NCI-H1436 (cell line): ENCODE measurements at regions not wholly inside any gene's neighbourhood (a gene's known extent, or its start where the extent isn't known, plus 50 kb on each side); places are given as distances from the start of the nearest gene placed in this dataset.
"Not testable (repeated sequence)": the region's sequence is repeated elsewhere in the genome, so short reads cannot be mapped to it uniquely, and the experiment has no call there.

Source experiments
- DNase-seq: peaks from one replicate; lab custom pipeline; 2025; lab: John Stamatoyannopoulos, UW

DNA sequence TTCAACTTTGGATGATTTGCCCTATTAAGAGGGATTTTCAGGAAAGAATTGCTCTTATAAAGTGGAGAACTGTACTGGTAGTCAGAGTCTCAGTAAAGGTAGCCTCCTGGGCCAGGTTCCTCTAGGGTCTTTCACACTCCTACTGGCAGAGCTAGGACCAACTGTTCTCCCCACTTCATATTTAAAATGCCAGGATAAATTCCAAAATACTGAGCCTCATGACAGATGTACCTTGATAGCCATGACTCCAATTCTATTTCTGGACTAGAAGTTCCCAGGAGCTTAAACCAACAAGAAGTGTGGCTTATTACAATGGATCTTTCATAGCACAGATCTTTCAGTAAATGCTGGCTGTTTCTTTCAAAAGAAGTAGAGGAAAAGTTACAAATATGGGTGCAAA lies 126.5 kb downstream of the C12orf75 start:
- DNase-seq = no peak

DNA sequence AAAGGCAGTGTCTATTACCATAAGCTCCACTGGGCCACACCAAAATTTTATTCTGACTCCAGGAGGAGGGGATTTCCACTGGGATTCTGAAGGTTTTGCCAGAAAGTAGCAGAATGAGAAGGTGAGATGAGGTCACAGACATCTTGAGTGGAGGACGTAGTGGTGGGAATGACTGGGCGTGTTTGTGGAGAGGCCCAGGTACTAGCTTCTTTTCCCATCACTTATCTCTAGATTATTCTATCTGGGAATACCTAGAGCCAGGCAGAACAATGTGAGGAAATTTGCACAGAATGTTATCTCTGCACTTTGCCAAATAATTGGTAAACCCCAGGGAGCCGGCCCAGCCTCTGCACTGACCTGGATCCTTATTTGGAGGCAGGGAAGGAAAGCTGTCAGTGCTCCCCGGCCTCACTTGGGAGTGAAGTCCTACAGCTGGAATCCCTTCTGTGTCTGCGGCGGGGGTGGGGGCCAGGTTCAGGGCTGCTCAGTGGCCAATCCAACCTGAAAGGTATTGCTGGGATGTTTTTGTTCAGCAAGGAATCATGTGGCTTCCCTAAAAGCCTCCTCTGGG lies 129.4 kb downstream of the C12orf75 start:
- DNase-seq = no peak

DNA sequence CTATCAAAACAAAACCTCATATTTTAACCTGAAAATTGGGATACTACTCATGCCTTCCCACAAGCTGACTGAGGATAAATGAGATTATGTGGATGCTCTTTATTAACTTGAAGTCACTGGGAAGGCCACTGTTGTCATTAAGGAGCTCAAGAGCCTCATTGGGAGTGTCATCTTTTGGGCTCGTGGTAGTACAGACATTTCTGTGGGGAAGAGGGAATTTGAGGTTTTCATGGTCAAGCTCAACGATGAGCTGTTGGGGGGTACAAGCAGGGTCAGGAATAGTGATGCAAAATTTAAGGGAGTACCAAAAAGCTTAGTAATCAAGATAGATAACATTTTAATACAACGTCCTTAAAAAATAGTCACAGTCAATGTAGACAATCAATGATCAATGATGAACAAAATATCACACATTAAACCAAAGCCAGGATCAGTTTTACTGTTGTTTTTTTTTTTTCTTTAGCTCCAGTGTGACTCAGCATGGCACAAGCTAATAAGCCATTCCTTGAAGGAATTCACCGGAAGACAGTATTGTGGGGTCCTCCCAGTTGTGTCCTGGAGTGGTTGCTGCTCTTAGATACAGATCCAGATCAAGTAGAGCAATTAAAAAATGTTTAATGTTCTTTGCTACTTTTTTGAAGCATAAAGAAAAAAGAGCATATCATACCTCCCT lies 130.9 kb downstream of the C12orf75 start:
- DNase-seq = no peak

DNA sequence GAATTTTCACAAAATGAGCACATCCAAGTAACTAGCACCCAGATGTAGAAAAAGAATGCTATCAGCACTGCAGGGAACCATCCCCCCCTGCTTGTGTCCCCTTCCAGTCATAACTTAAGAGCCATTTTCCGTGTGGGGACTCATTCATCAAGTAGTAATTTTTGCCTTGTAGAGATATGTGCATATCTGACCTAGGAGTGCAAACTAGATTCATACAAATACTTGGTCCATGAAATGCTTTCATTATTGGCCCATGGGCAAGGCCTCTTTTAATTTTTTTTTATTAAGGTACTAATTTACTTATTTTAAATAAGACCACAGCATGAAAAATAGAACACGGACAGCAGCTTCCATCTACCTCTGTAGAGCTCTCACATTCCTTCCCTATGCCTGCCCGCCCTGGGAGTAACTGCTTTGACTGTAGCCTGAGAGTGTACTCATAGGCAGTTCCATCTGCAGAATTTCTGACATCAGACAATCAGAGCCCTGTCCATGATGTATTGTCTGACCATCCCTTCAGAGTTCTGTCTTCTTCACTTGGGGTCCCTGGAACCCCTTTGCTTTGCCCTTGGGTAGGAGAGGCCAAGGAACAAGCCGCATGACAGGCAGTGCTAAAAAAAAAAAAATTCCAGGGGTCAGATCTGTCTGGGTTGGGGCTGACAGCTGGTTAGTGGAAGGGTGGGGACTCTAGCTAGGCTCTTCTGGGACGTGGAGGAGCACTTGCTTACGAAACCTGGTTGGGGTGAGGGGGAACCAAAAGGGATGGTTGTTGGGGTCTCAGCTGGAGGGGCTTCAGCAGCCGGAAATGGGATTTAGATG lies 131.7 kb downstream of the C12orf75 start:
- DNase-seq = no peak

DNA sequence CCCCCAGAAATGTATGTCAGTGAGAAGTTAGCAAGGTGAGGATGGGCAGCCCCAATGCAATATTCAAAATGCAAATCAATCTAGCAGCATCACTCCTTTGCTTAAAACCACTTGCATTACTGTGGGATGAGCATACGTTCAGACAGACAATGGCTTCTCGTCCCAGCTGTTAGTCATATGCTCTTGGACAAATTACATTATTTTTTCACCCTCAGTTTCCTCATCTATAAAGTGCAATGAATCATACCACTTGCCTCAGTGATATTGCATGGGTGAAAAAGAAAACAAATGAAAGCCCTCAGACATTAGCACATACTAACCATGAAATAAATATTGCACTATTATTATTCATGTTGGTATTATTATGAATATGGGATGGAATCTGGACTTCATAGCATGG lies 132.3 kb downstream of the C12orf75 start:
- no peak for DNase-seq

DNA sequence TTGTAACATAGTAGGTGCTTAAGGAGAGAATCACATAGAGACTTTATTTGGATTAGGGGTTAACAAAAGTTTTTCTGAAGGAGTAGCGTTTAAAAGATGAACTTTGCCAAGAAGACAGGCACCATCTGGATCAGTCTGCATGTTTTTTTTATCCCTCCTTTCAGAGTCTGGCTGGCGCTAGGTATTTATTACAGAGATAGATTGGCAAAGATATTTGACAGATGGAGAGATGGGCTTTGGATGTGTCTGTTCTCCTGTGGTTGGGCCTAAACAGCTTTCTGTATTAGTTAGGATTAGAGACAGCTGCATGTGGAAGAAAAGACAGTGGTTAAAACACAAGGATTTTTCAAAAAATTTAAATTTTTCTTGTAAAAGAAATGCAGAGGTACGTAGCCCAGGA lies 133.9 kb downstream of the C12orf75 start:
- no peak for DNase-seq

DNA sequence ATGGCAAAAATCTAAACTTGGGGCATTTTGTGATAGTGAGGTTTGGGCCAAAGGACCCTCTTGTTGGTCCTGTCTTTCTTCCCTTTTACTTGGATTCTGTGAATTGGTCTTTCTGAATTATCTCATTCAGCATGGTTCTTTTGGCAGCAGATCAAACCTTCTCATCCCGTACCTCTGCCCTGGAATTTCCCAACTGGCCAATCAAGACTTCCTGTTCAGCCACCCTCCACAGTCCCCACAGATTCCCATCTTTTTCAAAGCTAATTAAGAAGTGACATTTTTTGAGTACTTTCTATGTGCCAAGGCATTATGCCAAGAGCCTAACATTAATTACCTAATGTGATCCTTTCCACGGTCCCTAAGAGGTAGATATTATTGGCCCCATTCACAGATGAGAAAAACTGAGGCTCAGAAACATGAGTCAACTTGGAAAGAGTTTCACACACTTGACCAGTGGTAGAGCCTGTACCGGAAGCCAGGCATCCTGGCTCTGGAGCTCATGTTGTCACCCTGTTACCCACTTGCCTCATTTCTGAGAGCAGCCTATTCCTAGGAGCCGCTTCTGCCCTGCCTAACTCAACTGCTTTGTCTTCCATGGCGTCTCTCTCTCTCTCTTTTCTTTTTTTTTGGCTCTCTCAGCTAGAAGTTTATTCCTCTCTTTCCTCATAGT lies 135.9 kb downstream of the C12orf75 start:
- DNase-seq = no peak

DNA sequence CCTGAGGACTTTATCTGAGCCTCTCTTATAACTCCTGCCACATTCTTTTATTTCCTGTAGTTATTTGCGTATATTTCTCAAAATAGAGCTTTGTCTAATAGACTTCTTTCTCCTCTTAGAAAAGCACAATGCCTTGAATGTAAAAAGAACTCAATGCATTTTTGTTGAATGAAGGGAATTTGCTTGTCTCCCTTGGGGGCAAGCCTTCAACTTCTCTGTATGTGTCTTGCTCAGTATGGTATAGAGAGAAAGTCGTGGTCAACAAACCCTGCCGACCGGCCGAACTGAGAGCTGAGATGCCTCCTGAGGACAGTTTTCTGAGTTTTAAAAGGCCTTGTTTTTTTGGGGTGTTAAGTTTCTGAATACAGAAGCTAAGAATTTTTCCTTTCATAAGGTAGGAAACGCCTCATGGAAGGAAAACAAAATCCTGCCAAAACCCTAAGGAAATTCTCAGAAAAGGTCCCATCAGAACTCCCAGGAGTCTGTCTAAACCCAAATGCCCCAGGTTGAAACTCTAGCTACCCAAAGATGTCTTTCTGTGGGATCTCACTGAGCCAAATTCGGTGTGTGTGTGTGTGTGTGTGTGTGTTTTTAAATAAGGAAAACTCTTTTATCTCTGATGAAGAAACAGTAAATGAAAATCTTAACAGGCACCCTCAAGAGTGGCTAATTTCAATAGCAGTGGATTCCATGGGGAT lies 136.6 kb downstream of the C12orf75 start:
- DNase-seq = no peak

DNA sequence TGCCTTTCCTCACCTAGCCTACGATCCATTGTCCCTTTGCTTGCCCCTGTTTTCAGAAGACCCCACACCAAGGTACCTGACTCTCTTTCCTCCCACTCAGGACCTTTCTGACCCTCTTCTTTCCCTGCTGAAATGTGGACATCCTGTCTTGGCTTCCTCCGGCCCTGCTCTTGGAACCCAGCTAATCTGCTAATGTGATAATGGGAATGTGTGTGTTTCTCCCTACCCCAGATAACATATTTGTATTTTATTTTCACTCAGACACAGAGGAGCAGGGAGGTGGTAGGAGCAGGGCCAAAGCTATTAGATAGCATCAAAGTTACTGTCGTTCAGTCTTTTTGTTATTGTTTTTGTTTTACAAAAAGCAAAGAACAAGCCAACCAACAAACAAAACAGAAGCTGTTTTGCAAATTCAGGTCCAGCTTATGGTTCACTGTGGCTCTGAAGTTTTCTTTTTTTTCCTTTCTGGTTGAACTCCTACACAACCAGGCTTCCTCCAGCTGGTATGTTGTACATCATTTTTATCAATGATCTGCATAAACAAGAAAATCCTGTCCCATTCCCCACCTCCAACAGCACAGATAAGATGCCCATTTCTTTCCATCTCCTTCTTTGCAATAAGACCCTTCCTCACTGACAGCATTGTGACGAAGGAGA lies 137.3 kb downstream of the C12orf75 start:
- DNase-seq = no peak

DNA sequence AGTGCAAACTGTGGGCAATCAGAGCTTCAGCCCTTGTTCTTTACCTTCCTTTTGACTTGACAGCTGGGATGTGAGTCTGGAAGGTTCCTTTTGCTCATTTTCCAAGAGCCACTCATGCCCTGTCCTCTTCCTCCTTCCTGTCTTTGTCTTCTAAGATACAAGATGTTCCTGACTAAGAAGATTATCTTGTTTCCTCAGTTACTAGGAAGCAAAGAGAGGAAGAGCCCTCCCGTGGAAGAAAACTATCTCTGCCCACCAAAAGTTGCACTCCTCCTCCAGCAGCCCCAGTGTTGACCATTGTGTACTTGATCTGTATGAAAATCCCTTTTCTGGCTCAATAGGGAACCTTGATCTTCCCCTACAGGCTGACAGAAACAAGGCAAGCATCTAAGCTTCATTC lies 138.0 kb downstream of the C12orf75 start:
- DNase-seq = no peak

DNA sequence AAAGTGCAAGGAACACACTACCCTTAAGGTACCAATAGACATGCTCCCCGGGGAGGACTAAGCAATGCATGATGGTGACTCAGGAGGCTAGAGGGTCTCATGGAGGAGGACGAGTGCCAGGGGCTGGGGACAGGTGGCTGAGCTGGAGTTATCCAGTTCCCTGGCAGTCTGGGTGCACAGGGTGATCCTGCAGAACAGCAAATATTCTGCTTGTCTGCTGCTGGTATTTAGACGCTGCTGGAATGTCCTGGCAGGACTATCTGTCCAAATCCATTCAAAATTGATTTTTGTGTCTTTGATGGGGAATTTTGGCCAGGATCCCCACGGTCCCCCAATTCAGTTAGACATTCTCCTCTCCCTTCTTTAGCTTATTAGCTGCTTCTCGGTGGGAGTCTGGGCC lies 138.7 kb downstream of the C12orf75 start:
- no peak for DNase-seq

DNA sequence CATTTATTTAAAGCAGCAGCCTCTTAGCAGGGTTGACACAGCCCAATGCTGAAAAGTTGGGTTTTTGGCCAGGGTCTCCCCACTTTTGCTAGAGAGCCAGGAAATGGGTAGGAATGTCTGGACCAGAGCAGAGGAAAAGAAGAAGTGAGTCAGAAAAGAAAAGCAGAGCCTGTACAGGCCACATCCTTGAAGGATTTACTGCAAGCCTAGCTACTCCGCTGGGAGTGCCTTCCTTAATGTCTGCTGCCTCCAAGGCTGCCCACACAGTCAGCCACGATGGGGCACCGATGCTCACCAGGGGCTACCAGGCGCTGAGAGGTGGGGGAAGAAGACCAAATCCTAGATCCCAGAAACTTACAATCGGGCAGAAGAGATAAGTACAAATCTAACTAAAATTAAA lies 139.2 kb downstream of the C12orf75 start:
- DNase-seq = no peak

DNA sequence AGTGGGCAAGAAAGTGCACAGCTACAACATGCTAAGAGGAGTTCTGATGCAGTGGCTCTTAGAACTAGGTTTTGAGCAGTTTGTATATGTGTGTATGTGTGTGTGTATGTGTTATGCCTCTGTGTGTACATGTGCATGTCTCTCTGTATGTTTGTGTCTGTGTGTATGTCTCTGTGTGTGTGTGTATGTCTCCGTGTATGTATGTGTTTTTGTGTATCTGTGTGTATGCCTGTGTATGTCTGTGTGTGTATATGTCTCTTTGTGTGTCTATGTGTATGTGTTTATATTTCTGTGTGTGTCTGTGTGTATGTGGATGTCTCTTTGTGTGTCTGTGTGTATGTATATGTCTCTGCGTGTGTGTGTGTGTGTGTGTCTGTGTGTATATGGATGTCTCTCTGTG lies 139.6 kb downstream of the C12orf75 start:
- DNase-seq = no peak

DNA sequence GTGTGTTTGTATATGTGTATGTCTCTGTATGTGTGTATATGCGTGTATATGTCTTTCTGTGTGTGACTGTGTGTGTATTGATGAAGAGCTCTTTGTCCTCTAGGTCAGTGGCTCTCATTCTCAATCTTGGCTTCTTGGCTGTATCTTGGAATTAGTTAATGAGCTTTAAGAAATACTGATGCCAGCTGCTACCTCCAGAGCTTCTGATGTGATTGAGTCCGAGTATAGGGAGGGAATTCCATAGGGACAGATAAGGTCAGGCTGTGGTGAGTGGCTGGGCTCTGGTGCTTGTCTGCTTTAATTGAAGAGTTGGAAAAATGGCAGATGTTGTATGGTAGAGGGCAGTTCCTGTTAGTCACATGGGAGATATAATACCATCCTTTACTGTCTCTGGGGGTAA lies 140.1 kb downstream of the C12orf75 start:
- no peak for DNase-seq

DNA sequence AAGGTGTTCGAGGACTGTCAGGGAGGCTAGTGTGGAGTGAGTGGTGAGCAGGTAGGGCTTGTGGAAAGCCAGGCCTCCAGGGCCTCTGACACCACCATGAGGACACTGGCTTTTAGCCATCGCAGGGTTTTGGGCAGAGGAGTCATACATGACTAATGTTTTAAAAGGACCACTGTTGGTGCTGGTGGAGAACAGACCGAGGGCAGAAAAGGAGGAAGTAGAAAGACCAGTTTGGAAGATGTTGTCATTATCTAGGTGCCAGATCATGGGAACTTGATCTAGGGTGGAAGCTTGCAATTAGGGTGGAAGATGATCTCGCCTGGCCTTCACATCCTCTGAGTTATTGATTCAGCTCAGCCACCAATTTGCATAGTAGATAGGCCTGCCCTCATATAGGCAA lies 144.2 kb downstream of the C12orf75 start:
- DNase-seq = no peak

DNA sequence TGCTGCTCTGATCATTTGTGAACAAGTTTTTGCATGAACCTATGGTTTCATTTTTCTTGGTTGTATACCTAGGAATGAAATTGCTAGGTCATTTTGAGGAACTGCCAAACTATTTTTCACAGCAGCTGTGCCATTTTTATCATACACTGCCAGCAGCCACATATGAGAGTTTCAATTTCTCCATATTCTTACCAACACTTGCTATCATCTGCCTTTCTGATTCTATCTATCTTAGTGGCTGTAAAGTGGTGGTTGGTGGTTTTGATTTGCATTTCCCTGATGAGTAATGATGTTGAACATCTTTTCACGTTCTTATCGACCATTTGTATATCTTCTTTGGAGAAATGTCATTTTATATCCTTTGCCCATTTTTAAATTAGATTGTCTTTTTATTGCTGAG lies 146.1 kb downstream of the C12orf75 start:
- DNase-seq = no peak

DNA sequence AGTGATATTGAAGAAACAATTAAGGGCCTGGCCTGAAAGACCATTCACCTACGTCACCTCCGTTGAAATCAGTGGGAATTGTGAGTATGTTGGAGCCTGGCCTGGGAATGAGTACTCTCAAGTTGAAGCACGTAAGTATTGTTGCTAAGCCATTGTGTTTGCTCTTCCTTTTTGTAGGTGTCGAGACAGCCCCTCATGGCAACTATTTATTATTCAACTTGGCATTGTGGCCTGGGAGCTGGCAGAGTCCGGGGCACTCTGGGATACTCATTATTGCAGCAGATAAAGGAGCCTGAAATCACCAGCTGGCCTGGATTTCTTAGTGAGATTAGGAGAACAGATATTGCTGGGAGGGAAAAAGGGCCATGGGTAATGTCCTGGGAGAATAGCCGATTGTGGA lies 147.4 kb downstream of the C12orf75 start:
- no peak for DNase-seq

DNA sequence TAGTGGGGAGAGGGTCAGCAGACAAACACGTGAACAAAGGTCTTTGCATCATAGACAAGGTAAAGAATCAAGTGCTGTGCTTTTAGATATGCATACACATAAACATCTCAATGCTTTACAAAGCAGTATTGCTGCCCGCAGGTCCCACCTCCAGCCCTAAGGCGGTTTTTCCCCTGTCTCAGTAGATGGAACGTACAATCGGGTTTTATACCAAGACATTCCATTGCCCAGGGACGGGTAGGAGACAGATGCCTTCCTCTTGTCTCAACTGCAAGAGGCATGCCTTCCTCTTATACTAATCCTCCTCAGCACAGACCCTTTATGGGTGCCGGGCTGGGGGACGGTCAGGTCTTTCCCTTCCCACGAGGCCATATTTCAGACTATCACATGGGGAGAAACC lies 148.3 kb downstream of the C12orf75 start:
- DNase-seq = not testable (repeated sequence)

DNA sequence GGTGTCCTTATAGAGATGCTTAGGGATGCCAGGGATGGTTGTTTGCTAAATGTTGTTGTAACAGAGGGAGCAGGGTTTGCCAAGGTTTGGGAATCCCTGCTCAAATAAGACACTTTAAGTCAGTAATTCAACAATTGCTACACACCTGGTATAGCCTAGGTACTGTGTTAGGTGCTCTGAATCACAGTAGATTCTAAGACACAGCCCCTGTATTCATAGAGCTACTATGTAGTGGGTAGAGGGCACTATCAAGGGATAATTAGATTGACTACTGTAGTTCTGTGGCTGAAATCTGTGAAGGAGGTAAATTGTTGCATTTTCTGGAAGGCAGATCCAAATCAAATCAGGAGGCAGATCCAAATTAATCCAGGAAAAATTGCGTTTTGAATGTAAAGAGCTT lies 149.2 kb downstream of the C12orf75 start:
- DNase-seq = no peak

DNA sequence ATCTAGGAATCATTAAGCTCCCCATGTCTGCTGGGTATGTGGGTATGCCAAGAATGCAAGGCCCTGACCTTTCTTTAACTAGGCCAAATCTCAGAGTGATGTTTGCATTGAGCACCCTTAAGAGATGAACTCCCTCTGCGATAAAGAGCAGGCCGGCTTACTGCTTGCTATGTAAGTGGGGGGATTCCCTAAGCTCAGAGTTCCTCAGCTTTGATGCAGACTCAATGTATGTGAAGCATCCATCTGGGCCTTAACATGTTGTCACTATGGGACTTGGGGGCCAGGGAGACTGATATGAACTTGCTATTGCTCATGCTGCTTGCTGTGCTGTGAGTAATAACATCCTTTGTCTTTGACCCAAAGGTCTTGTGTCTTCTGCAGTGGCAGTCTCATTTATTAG lies 149.7 kb downstream of the C12orf75 start:
- no peak for DNase-seq

DNA sequence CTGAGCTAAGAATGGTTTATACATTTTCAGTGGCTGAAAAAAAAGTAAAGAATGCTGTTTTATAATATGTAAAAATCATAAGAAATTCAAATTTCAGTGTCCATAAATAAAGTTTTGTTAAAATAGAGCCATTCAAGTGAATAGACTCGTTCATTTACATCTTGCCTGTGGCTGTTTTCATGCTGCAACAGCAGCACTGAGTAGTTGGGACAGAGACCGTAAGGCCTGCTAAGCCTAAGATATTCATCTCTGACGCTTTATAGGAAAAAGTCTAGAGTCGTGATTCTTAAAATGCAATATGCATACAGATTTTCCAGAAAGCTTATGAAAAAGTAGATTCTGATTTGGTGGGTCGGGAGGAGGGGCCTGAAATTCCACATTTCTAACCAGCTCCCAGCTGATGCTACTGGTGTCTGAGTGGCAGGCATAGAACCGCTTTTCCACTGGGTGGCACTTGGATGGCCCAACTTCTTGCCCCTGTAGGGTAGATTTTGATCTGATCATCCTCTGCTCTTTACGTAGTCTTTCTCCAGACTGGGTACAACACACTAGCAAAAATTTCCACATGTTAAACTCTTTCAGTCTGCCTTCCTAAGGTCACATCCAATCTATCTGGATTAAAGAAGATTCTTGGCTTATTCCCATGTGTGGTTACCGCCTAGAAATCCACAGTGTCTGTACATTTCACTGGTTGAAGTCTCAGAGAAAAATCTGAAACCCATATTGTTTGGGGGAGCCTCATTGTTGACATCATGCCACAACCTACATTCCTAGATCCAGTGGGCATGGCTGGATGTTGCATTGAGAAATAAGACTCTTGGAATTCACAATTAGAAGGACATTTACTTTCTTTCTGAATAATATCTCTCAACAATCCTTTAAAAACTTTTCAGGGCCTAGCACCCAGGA lies 151.2 kb downstream of the C12orf75 start:
- DNase-seq = no peak
